Parathyroid adenoma (tissue), 2 donors: ENCODE measurements at regions not wholly inside any gene's neighbourhood (a gene's known extent, or its start where the extent isn't known, plus 50 kb on each side); places are given as distances from the start of the nearest gene placed in this dataset.

Experiments used
- H2AFZ ChIP-seq: fragments of 300-600 bp; sonication (generic); one replicate; pipeline ENCODE4 v1.7.0; 2017; ENCODE audit warnings: antibody characterized with exemption, mild to moderate bottlenecking
- H3K27ac ChIP-seq: fragments of 300-600 bp; sonication (generic); one replicate; pipeline ENCODE4 v1.7.0; 2017
- H3K27me3 ChIP-seq: fragments of 300-600 bp; sonication (generic); one replicate; pipeline ENCODE4 v1.7.0; 2017; ENCODE audit warnings: low read length; ENCODE audit not compliant: control insufficient read depth, insufficient read depth
- H3K36me3 ChIP-seq: fragments of 300-600 bp; sonication (generic); one replicate; pipeline ENCODE4 v1.7.0; 2017; ENCODE audit warnings: low read length; ENCODE audit not compliant: control insufficient read depth, insufficient read depth
- H3K4me1 ChIP-seq: fragments of 300-600 bp; sonication (generic); one replicate; pipeline ENCODE4 v1.7.0; 2017; ENCODE audit warnings: control low read depth
- H3K4me2 ChIP-seq: fragments of 300-600 bp; sonication (generic); one replicate; pipeline ENCODE4 v1.7.0; 2017; ENCODE audit warnings: low read length
- H3K4me3 ChIP-seq: fragments of 300-600 bp; sonication (generic); one replicate; pipeline ENCODE4 v1.7.0; 2017; ENCODE audit warnings: low read depth, low read length
- H3K79me2 ChIP-seq: fragments of 300-600 bp; sonication (generic); one replicate; pipeline ENCODE4 v1.7.0; 2017; ENCODE audit warnings: control low read depth
- H3K9ac ChIP-seq: fragments of 300-600 bp; sonication (generic); one replicate; pipeline ENCODE4 v1.7.0; 2017; ENCODE audit warnings: mild to moderate bottlenecking
- H3K9me3 ChIP-seq: fragments of 300-600 bp; sonication (generic); one replicate; pipeline ENCODE4 v1.7.0; 2017; ENCODE audit warnings: low read length; ENCODE audit not compliant: control insufficient read depth
- TF ChIP-seq, protein P1 (sequence below): fragments of 300-600 bp; sonication (generic); IDR thresholded peaks from one replicate; pipeline ENCODE4 v1.7.0; 2017; ENCODE audit warnings: antibody characterized with exemption, mild to moderate bottlenecking
- donor health status: primary hyperparathyroidism.

DNA sequence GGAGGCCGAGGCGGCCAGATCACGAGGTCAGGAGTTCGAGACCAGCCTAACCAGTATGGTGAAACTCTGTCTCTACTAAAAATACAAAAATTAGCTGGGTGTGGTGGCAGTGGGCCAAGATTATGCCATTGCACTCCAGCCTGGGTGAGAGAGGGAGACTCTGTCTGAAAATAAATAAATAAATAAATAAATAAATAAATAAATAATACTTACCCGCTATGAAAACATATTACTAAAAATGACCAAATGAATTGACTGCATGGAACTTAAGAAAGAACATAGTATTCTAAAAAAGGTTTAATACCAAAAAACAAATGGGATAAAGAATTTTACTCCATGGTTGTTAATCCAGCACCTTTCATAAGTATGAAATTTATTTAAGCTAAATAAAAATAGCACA is 305.0 kb downstream of the GATA3 start:
- no peak overlapping the region for H3K9ac ChIP-seq
- no peak overlapping the region for H3K4me3 ChIP-seq
- H3K79me2 ChIP-seq = no peaks in the 10 kb centered on the region
- no peaks in the 10 kb centered on the region for H3K27me3 ChIP-seq
- no peak overlapping the region for H3K27ac ChIP-seq
- no peak overlapping the region for H3K4me2 ChIP-seq
- no peaks in the 10 kb centered on the region for H3K9me3 ChIP-seq
- no peaks in the 10 kb centered on the region for H3K4me1 ChIP-seq
- no peak overlapping the region for H2AFZ ChIP-seq
- no peaks in the 10 kb centered on the region for H3K36me3 ChIP-seq
- TF ChIP-seq, protein P1, sequence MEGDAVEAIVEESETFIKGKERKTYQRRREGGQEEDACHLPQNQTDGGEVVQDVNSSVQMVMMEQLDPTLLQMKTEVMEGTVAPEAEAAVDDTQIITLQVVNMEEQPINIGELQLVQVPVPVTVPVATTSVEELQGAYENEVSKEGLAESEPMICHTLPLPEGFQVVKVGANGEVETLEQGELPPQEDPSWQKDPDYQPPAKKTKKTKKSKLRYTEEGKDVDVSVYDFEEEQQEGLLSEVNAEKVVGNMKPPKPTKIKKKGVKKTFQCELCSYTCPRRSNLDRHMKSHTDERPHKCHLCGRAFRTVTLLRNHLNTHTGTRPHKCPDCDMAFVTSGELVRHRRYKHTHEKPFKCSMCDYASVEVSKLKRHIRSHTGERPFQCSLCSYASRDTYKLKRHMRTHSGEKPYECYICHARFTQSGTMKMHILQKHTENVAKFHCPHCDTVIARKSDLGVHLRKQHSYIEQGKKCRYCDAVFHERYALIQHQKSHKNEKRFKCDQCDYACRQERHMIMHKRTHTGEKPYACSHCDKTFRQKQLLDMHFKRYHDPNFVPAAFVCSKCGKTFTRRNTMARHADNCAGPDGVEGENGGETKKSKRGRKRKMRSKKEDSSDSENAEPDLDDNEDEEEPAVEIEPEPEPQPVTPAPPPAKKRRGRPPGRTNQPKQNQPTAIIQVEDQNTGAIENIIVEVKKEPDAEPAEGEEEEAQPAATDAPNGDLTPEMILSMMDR = no peak

DNA sequence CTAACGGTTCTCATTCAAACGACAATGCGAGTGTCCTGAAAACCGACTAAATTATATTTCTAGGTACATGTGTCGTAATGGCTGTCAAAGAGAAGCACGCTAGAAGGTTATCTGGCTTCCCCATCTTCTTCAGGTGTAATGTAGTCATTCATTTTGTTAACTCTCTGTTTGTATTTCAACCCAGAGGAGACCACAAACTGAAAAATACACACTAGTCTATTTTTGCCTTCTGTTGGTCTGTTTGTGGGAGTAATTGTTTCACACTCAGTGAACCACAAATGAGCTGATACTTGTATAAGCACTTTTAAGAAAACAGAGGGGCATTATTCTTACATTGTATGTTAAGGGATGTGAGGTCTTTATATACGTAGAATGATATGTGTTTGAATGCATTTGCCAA is 305.9 kb downstream of the GATA3 start:
- Histone ChIP-seq H3K27ac (no peak overlapping the region), H2AFZ (no peak overlapping the region), H3K79me2 (no peaks in the 10 kb centered on the region), H3K4me3 (no peak overlapping the region), H3K36me3 (no peaks in the 10 kb centered on the region), H3K4me1 (no peaks in the 10 kb centered on the region), H3K27me3 (no peaks in the 10 kb centered on the region), H3K9me3 (no peaks in the 10 kb centered on the region), H3K4me2 (no peak overlapping the region), H3K9ac (no peak overlapping the region)
- TF ChIP-seq, protein P1 = no peak

DNA sequence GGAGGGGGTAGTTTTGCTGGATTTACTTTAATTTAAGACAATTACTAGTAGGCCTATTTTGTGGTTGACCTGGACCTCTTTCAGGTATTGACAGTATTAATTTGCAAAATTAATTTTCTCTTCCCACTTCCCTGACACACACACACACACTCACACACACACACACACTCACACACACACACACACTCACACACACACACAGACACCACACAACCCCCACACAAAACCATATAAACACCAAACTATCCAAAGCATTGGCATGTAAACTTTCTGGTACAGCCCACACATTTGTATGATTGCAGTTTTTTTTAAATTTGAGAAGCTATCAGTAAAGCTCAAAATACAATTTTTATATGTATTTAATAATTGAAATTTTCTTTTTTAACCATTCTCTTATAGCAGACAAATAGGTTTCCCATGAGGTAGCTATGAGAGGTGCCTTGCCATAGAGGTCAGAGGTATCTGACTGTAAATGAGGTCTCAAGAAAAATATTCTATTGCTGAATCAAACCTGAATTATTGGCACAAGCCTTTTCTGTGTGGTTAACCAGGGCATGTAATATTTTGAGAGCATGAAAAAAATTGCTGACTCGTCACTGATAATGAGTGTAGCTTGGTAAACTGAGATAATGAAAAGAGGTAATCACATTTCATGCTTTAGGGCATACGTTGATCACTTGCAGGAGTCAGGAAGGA is 306.5 kb downstream of the GATA3 start:
- TF ChIP-seq, protein P1 = no peak
- no peak overlapping the region for H3K9ac ChIP-seq
- no peak overlapping the region for H3K4me3 ChIP-seq
- no peaks in the 10 kb centered on the region for H3K9me3 ChIP-seq
- H3K4me1 ChIP-seq = no peaks in the 10 kb centered on the region
- no peak overlapping the region for H2AFZ ChIP-seq
- no peak overlapping the region for H3K4me2 ChIP-seq
- H3K27ac ChIP-seq = no peak overlapping the region
- no peaks in the 10 kb centered on the region for H3K36me3 ChIP-seq
- no peaks in the 10 kb centered on the region for H3K27me3 ChIP-seq
- no peaks in the 10 kb centered on the region for H3K79me2 ChIP-seq

DNA sequence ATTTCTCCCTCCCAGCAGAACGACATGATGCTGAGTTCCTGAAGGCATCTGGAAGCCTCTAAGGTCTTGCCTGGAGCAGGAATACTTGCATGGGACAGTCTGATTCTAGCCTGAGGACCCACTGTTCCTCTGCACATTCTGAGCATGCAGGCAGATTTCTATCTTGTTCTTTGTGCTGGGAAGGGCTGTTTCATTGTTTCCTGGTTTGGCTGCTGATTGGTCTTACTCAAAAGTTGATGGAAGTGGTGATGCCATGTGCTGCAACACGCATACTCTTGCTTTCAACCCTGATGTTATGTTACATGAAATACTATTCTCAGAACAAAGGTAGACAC is 307.0 kb downstream of the GATA3 start:
- H3K27ac ChIP-seq = no peak overlapping the region
- H3K36me3 ChIP-seq = no peaks in the 10 kb centered on the region
- H3K4me1 ChIP-seq = no peaks in the 10 kb centered on the region
- no peaks in the 10 kb centered on the region for H3K79me2 ChIP-seq
- no peak overlapping the region for H3K4me3 ChIP-seq
- no peak overlapping the region for H3K4me2 ChIP-seq
- no peak overlapping the region for H3K9ac ChIP-seq
- no peaks in the 10 kb centered on the region for H3K9me3 ChIP-seq
- TF ChIP-seq, protein P1 = no peak
- no peak overlapping the region for H2AFZ ChIP-seq
- no peaks in the 10 kb centered on the region for H3K27me3 ChIP-seq
